Muscle of arm (tissue), 1 donor: ENCODE measurements at regions not wholly inside any gene's neighbourhood (a gene's known extent, or its start where the extent isn't known, plus 50 kb on each side); places are given as distances from the start of the nearest gene placed in this dataset.
"Not testable (repeated sequence)": the region's sequence is repeated elsewhere in the genome, so short reads cannot be mapped to it uniquely, and the experiment has no call there.

Source experiments
- DNase-seq: peaks from one replicate; pipeline ENCODE4 v3.0.0-alpha.2; 2013

GRCh38 chr1:102821707-102822106, 286.6 kb downstream of the COL11A1 start:
- no peak for DNase-seq

- DNase-seq, result no peak
These were observed 307.9 kb downstream of the COL11A1 start for GRCh38 chr1:102800406-102800805.

- no peak for DNase-seq
These were observed 308.8 kb downstream of the COL11A1 start for GRCh38 chr1:102799496-102799895.

GRCh38 chr1:102798718-102799117, 309.6 kb downstream of the COL11A1 start:
- DNase-seq, result no peak

GRCh38 chr1:102796429-102796828, 311.9 kb downstream of the COL11A1 start:
- no peak for DNase-seq

- DNase-seq, result peak; percentile 7
These were observed 317.3 kb downstream of the COL11A1 start for GRCh38 chr1:102790997-102791396.

- DNase-seq, result not testable (repeated sequence)
These were observed 318.4 kb downstream of the COL11A1 start for GRCh38 chr1:102789951-102790350.

GRCh38 chr1:102783487-102783886, 324.8 kb downstream of the COL11A1 start:
- no peak for DNase-seq

- DNase-seq, result no peak
These were observed 326.2 kb downstream of the COL11A1 start for GRCh38 chr1:102782144-102782543.

- no peak for DNase-seq
These were observed 332.3 kb downstream of the COL11A1 start for GRCh38 chr1:102776071-102776470.

- DNase-seq, result no peak
These were observed 335.5 kb downstream of the COL11A1 start for GRCh38 chr1:102772831-102773230.

- no peak for DNase-seq
These were observed 349.9 kb downstream of the COL11A1 start for GRCh38 chr1:102758418-102758817.

- DNase-seq, result no peak
These were observed 351.0 kb downstream of the COL11A1 start for GRCh38 chr1:102757363-102757762.

GRCh38 chr1:102751111-102751510, 357.2 kb downstream of the COL11A1 start:
- DNase-seq, result peak; percentile 21

- DNase-seq, result no peak
These were observed 365.9 kb downstream of the COL11A1 start for GRCh38 chr1:102742426-102742825.

GRCh38 chr1:102733491-102734236, 374.7 kb downstream of the COL11A1 start:
- DNase-seq, result no peak

- DNase-seq, result no peak
These were observed 375.4 kb downstream of the COL11A1 start for GRCh38 chr1:102732927-102733326.

GRCh38 chr1:102726417-102726816, 381.9 kb downstream of the COL11A1 start:
- no peak for DNase-seq

GRCh38 chr1:102724741-102725140, 383.6 kb downstream of the COL11A1 start:
- no peak for DNase-seq

GRCh38 chr1:102715150-102715549, 393.2 kb downstream of the COL11A1 start:
- DNase-seq, result no peak

- DNase-seq, result no peak
These were observed 408.8 kb downstream of the COL11A1 start for GRCh38 chr1:102699524-102699923.

GRCh38 chr1:102693345-102693744, 415.0 kb downstream of the COL11A1 start:
- no peak for DNase-seq

- DNase-seq, result no peak
These were observed 416.7 kb downstream of the COL11A1 start for GRCh38 chr1:102691592-102692090.

GRCh38 chr1:102687383-102687782, 420.9 kb downstream of the COL11A1 start:
- no peak for DNase-seq
